ENCODE measurements at regions not wholly inside any gene's neighbourhood (a gene's known extent, or its start where the extent isn't known, plus 50 kb on each side); places are given as distances from the start of the nearest gene placed in this dataset.

DNA sequence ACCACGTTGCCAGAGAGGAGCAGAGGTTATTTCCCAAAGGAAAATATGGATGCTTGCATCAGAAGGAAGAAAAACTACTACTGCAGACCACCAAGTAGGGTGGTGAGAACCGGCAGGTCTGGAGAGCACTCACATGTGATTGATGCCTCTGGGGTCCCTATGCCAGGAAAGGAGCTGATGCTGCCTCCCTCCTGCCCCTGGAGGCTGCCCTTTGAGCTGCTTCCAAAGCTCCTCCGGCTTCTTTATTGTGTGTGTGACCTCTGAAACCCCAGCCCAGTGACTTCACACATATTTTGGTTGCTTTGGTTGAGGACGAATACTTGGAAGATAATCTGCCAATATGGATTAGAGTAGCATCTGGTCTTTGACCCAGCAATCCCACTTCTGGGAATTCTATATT lies 133.4 kb downstream of the AACS start:
- no peak for DNase-seq
- no peak for TF ChIP-seq CTCF (IDR thresholded peaks at IDR 0.05)
- no peak for TF ChIP-seq POLR2A (IDR thresholded peaks at IDR 0.05)
- Histone ChIP-seq H3K27ac (no peak overlapping the region), H3K4me1 (peaks cover 0 to 9% (median 0%) of the 10 kb centered on the region in 12 donors), H3K27me3 (peaks cover 0 to 35% (median 4%) of the 10 kb centered on the region in 9 donors), H3K36me3 (no peaks in the 10 kb centered on the region), H3K9me3 (peaks cover 0 to 8% (median 0%) of the 10 kb centered on the region in 12 donors), H3K4me3 (no peak overlapping the region)
- no peak for ATAC-seq
- WGBS, 4 donors, result 28 to 36% (median 35%) methylated on average over 4 of the region's 4 CpGs
- intact Hi-C loops (cut with DNase I), result no loop called here

- no peak overlapping the region for H3K27ac ChIP-seq
- H3K4me3 ChIP-seq, result no peak overlapping the region
- intact Hi-C loops (cut with DNase I), result no loop called here
- peaks cover 0 to 14% (median 4%) of the 10 kb centered on the region in 9 donors for H3K27me3 ChIP-seq
- DNase-seq, result no peak
- H3K4me1 ChIP-seq, result no peaks in the 10 kb centered on the region
- ATAC-seq, result no peak
- H3K9me3 ChIP-seq, result peaks cover 0 to 8% (median 0%) of the 10 kb centered on the region in 12 donors
- no peaks in the 10 kb centered on the region for H3K36me3 ChIP-seq
- TF ChIP-seq CTCF (IDR thresholded peaks at IDR 0.05), result no peak
- no peak for TF ChIP-seq POLR2A (IDR thresholded peaks at IDR 0.05)
- 81 to 92% (median 89%) methylated on average over 3 of the region's 3 CpGs for WGBS, 4 donors
Measured at GRCh38 chr12:125201090-125201489, 135.9 kb downstream of the AACS start.

GRCh38 chr12:125201940-125202339 lies 136.7 kb downstream of the AACS start:
- H3K27me3 ChIP-seq, result peaks cover 0 to 23% (median 7%) of the 10 kb centered on the region in 9 donors
- intact Hi-C loops (cut with DNase I), result no loop called here
- TF ChIP-seq CTCF (IDR thresholded peaks at IDR 0.05) (no peak), POLR2A (IDR thresholded peaks at IDR 0.05) (no peak)

GRCh38 chr12:125202421-125202820 lies 137.2 kb downstream of the AACS start:
- DNase-seq, result no peak
- Histone ChIP-seq H3K27me3 (peaks cover 0 to 27% (median 7%) of the 10 kb centered on the region in 9 donors), H3K4me1 (no peaks in the 10 kb centered on the region), H3K9me3 (peaks cover 0 to 8% (median 0%) of the 10 kb centered on the region in 12 donors), H3K36me3 (no peaks in the 10 kb centered on the region), H3K27ac (no peak overlapping the region), H3K4me3 (no peak overlapping the region)
- intact Hi-C loops (cut with DNase I), result no loop called here
- WGBS, 4 donors, result 83 to 100% (median 84%) methylated on average over 1 of the region's 1 CpG; no CpG with 5 or more reads in 1 of the 4 donors
- ATAC-seq, result no peak
- TF ChIP-seq POLR2A (IDR thresholded peaks at IDR 0.05) (no peak), CTCF (IDR thresholded peaks at IDR 0.05) (no peak)

More at GRCh38 chr12:125201940-125202339, 136.7 kb downstream of the AACS start:
- Histone ChIP-seq H3K36me3 (no peaks in the 10 kb centered on the region), H3K9me3 (peaks cover 0 to 8% (median 0%) of the 10 kb centered on the region in 12 donors), H3K4me1 (no peaks in the 10 kb centered on the region), H3K27ac (no peak overlapping the region), H3K4me3 (no peak overlapping the region)
- DNase-seq (no peak), ATAC-seq (no peak)
- 73 to 82% (median 77%) methylated on average over 2 of the region's 2 CpGs for WGBS, 4 donors

Measured in heart left ventricle (tissue), 16 donors.